IMR-90 (cell line): ENCODE measurements at regions not wholly inside any gene's neighbourhood (a gene's known extent, or its start where the extent isn't known, plus 50 kb on each side); places are given as distances from the start of the nearest gene placed in this dataset.
A peak's percentile ranks its signal among the peaks of the same experiment; 100 is the strongest.
"Not testable (repeated sequence)": the region's sequence is repeated elsewhere in the genome, so short reads cannot be mapped to it uniquely, and the experiment has no call there.

ENCODE experiments used
- ATAC-seq: fragments of 200-7000 bp; cut with Tn5 transposase; 2 replicates; pipeline ENCODE4 v1.9.1; 2020; ENCODE audit warnings: low read depth, mild to moderate bottlenecking, moderate library complexity
- BruUV-seq: library from RNA; stranded (reverse); fragments of 400-500 nt; replicated peaks from 2 replicates; lab custom pipeline; 2021; lab: Mats Ljungman, UMichigan
- CTCF ChIA-PET: fragments of 300-600 bp; formaldehyde crosslinking; extraction: SDS; loops from one replicate; lab custom pipeline; 2021; ENCODE audit warnings: antibody characterized with exemption; lab: Yijun Ruan, JAX
- POLR2A ChIA-PET: fragments of 300-600 bp; sonication (Branson Sonifier 250); formaldehyde crosslinking; loops from one replicate; lab custom pipeline; 2022; ENCODE audit warnings: antibody characterized with exemption; ENCODE audit not compliant: unreplicated experiment; lab: Charles Lee
- DNase-seq: peaks from one replicate; pipeline ENCODE4 v3.0.0; 2013
- H2AFZ ChIP-seq: replicated peaks from 2 replicates; pipeline ENCODE3; 2013; ENCODE audit warnings: low read length, mild to moderate bottlenecking; ENCODE audit not compliant: poor library complexity
- H2AK5ac ChIP-seq: 2 replicates; pipeline ENCODE4 v1.6.1; 2013; ENCODE audit warnings: low read depth, low read length, inconsistent platforms
- H2AK9ac ChIP-seq: replicated peaks from 2 replicates; pipeline ENCODE3; 2013; ENCODE audit warnings: mild to moderate bottlenecking, low read depth, low read length, moderate library complexity; ENCODE audit not compliant: poor library complexity
- H2BK120ac ChIP-seq: 2 replicates; pipeline ENCODE4 v1.6.1; 2013; ENCODE audit warnings: low read depth, low read length, inconsistent platforms
- H2BK15ac ChIP-seq: 3 replicates; pipeline ENCODE4 v1.6.1; 2013; ENCODE audit warnings: low read depth, low read length, inconsistent platforms
- H2BK20ac ChIP-seq: 2 replicates; pipeline ENCODE4 v1.6.1; 2013; ENCODE audit warnings: low read depth, mild to moderate bottlenecking, inconsistent platforms, low read length, moderate library complexity
- H2BK5ac ChIP-seq: 2 replicates; pipeline ENCODE4 v1.6.1; 2013; ENCODE audit warnings: mild to moderate bottlenecking, low read depth, low read length, inconsistent platforms; ENCODE audit not compliant: poor library complexity, severe bottlenecking
- H3K14ac ChIP-seq: replicated peaks from 2 replicates; pipeline ENCODE4 v1.6.1; 2013; ENCODE audit warnings: low read depth, low read length, inconsistent platforms
- H3K18ac ChIP-seq: 2 replicates; pipeline ENCODE4 v1.6.1; 2013; ENCODE audit warnings: low read depth, low read length, control low read depth
- H3K23ac ChIP-seq: 2 replicates; pipeline ENCODE4 v1.6.1; 2013; ENCODE audit warnings: low read depth, low read length, inconsistent platforms
- H3K27ac ChIP-seq: 2 replicates; pipeline ENCODE4 v1.5.1; 2013; ENCODE audit warnings: mild to moderate bottlenecking, control low read depth, low read length; ENCODE audit not compliant: insufficient read depth
- H3K27me3 ChIP-seq: 2 replicates; pipeline ENCODE4 v1.6.1; 2013; ENCODE audit warnings: low read length; ENCODE audit not compliant: control insufficient read depth, insufficient read depth
- H3K36me3 ChIP-seq: 2 replicates; pipeline ENCODE4 v1.6.1; 2013; ENCODE audit warnings: low read length, mixed read lengths; ENCODE audit not compliant: control insufficient read depth, insufficient read depth
- H3K4ac ChIP-seq: 2 replicates; pipeline ENCODE4 v1.6.1; 2013; ENCODE audit warnings: low read depth, low read length, inconsistent platforms
- H3K4me1 ChIP-seq: 2 replicates; pipeline ENCODE4 v1.6.1; 2013; ENCODE audit warnings: low read length, mixed read lengths; ENCODE audit not compliant: control insufficient read depth, insufficient read depth
- H3K4me2 ChIP-seq: 2 replicates; pipeline ENCODE4 v1.6.1; 2013; ENCODE audit warnings: low read depth, mild to moderate bottlenecking, control low read depth, low read length, moderate library complexity
- H3K4me3 ChIP-seq: 2 replicates; pipeline ENCODE4 v1.5.1; 2013; ENCODE audit warnings: low read depth, mild to moderate bottlenecking, control low read depth, low read length, moderate library complexity; ENCODE audit not compliant: insufficient read depth
- H3K56ac ChIP-seq: 2 replicates; pipeline ENCODE4 v1.6.1; 2013; ENCODE audit warnings: low read length, inconsistent platforms; ENCODE audit not compliant: insufficient read depth; ENCODE audit errors: extremely low read depth
- H3K79me1 ChIP-seq, 2 experiments: 2 replicates each; pipeline ENCODE4 v1.6.1; 2013; ENCODE audit warnings: low read length in 2 of 2, inconsistent platforms in 1 of 2, low read depth in 1 of 2
- H3K9ac ChIP-seq: 2 replicates; pipeline ENCODE4 v1.6.1; 2013; ENCODE audit warnings: low read depth, low read length, control low read depth
- H3K9me1 ChIP-seq: 2 replicates; pipeline ENCODE4 v1.6.1; 2013; ENCODE audit warnings: low read length, inconsistent platforms; ENCODE audit not compliant: insufficient read depth
- H3K9me3 ChIP-seq: 2 replicates; pipeline ENCODE4 v1.6.1; 2013; ENCODE audit warnings: low read length; ENCODE audit not compliant: control insufficient read depth, insufficient read depth
- H4K20me1 ChIP-seq: 2 replicates; pipeline ENCODE4 v1.6.1; 2013; ENCODE audit warnings: low read length, inconsistent platforms; ENCODE audit not compliant: insufficient read depth
- H4K5ac ChIP-seq: 2 replicates; pipeline ENCODE4 v1.6.1; 2013; ENCODE audit warnings: mild to moderate bottlenecking, low read depth, low read length, control low read depth
- H4K8ac ChIP-seq, 2 experiments: 2 replicates each; pipeline ENCODE4 v1.6.1; 2013; ENCODE audit warnings: low read depth in 2 of 2, low read length in 2 of 2, control low read depth in 1 of 2, inconsistent platforms in 1 of 2
- H4K91ac ChIP-seq: 2 replicates; pipeline ENCODE4 v1.6.1; 2013; ENCODE audit warnings: low read depth, low read length, inconsistent platforms; ENCODE audit not compliant: insufficient read depth
- WGBS, 2 experiments: methylation state at CpG; one replicate each; pipeline versions ENCODE4 v1.1.5 to v1.1.7; 2013; ENCODE audit warnings: missing lambda C conversion rate in 2 of 2; ENCODE audit not compliant: insufficient read length in 1 of 2; ENCODE audit errors: extremely low coverage in 2 of 2; 5-methylcytosine and 5-hydroxymethylcytosine counted together
- dilution Hi-C: fragments of 300-500 bp; cut with HindIII; formaldehyde crosslinking; loops from one replicate; pipeline ENCODE4 v1.14.3; 2018; ENCODE audit warnings: low sequenced_read_pairs; ENCODE audit not compliant: unreplicated experiment
- in situ Hi-C: fragments of 300-500 bp; cut with MboI; formaldehyde crosslinking; loops from 3 replicates; pipeline ENCODE4 v1.14.3; 2019; ENCODE audit warnings: low sequenced_read_pairs, inconsistent platforms, mixed read lengths
- intact Hi-C: fragments of 100-400 bp; cut with micrococcal nuclease; formaldehyde crosslinking; loops from 2 replicates; pipeline ENCODE4 v1.10.0; 2022

GRCh38 chr16:46381344-46381743, 239.8 kb downstream of the SHCBP1 start:
- ATAC-seq, H4K20me1 ChIP-seq, H3K4me2 ChIP-seq, H3K27ac ChIP-seq, H3K36me3 ChIP-seq, H4K91ac ChIP-seq, H3K14ac ChIP-seq, H2BK20ac ChIP-seq, H3K23ac ChIP-seq, H3K4me1 ChIP-seq, H4K5ac ChIP-seq, in situ Hi-C loops, H3K18ac ChIP-seq, H3K4ac ChIP-seq, H4K8ac ChIP-seq, H3K79me1 ChIP-seq, H2AFZ ChIP-seq, H3K9ac ChIP-seq, H2BK5ac ChIP-seq, dilution Hi-C loops, H3K9me1 ChIP-seq, H2BK120ac ChIP-seq, BruUV-seq, H2AK9ac ChIP-seq, H3K27me3 ChIP-seq, H2BK15ac ChIP-seq, H2AK5ac ChIP-seq, H3K56ac ChIP-seq, intact Hi-C loops, H3K4me3 ChIP-seq, CTCF ChIA-PET, POLR2A ChIA-PET: not testable (repeated sequence)
- DNase-seq: peak; percentile 31
- peaks cover 12% of the 10 kb centered on the region; the same call in 1 of the 2 replicates for H3K9me3 ChIP-seq
- WGBS, 2 experiments: 71% methylated on average over 12 of the region's 17 CpGs; no CpG with 5 or more reads in 1 of the 2 experiments
